ENCODE measurements at regions not wholly inside any gene's neighbourhood (a gene's known extent, or its start where the extent isn't known, plus 50 kb on each side); places are given as distances from the start of the nearest gene placed in this dataset.

DNA sequence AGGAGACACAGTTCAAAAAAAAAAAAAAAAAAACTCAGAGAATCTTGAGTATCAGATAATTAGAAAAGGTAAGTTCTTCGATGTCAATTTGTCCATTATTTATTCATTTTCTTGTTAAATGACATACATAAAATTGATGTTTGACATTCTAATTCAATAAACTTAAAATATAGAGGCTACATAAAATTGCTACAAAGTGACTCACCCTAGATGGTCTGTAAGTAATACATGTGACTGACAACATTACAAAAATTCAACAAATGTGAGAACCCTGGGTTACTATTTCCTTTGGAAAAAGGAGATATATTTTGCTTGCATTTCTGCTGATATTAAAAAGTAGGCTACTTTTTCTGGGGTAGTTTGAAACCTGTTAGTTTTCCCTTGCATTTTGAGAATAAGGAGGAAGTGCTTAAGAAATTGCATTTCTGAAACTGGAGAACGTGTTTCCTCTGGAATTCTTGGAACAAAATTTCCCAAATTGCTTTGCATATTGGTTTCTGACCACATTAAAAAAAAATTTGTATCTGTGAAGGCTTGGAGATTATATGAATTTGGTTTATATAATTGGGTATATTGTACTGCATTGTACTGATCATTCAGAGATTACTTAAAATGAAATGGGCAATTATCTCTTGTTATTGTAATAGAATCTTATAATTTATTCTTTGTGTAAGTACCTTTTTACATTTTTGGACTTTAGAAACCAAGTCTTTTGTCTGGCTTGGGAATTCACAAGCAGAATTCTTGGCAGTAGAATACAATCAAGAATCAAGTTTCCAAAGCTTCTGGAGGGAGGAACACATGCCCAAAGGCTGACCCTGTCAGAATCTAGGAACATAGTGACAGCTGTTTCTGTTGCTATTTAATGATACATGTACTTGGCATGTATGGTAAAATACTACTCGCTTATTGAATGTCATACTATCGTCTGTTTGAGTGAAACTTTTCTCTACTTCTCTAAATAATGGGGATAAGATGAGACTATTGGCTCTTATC is 106.1 kb downstream of the DSEL start:
- no peaks in the 10 kb centered on the region for H3K79me2 ChIP-seq (ENCODE audit: insufficient read depth, low read depth)
- H3K4me1 ChIP-seq (ENCODE audit: low read depth, poor library complexity, severe bottlenecking) = no peaks in the 10 kb centered on the region
- H3K4me3 ChIP-seq (IDR thresholded peaks at IDR 0.05; ENCODE audit: insufficient read depth, low read depth, low read length) = no peak overlapping the region
- H3K9ac ChIP-seq = no peak overlapping the region
- TF ChIP-seq, protein P1, sequence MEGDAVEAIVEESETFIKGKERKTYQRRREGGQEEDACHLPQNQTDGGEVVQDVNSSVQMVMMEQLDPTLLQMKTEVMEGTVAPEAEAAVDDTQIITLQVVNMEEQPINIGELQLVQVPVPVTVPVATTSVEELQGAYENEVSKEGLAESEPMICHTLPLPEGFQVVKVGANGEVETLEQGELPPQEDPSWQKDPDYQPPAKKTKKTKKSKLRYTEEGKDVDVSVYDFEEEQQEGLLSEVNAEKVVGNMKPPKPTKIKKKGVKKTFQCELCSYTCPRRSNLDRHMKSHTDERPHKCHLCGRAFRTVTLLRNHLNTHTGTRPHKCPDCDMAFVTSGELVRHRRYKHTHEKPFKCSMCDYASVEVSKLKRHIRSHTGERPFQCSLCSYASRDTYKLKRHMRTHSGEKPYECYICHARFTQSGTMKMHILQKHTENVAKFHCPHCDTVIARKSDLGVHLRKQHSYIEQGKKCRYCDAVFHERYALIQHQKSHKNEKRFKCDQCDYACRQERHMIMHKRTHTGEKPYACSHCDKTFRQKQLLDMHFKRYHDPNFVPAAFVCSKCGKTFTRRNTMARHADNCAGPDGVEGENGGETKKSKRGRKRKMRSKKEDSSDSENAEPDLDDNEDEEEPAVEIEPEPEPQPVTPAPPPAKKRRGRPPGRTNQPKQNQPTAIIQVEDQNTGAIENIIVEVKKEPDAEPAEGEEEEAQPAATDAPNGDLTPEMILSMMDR (conservative IDR thresholded peaks at IDR 0.05; ENCODE audit: low read depth, low read length) = no peak
- no peak overlapping the region for H3K27ac ChIP-seq
- H2AFZ ChIP-seq (ENCODE audit: low read depth) = no peak overlapping the region
- no peaks in the 10 kb centered on the region for H3K27me3 ChIP-seq (ENCODE audit: insufficient read depth, low read depth)
- H3K4me2 ChIP-seq = no peak overlapping the region
- H4K20me1 ChIP-seq (ENCODE audit: insufficient read depth) = no peaks in the 10 kb centered on the region
- H3K36me3 ChIP-seq (ENCODE audit: insufficient read depth) = no peaks in the 10 kb centered on the region

DNA sequence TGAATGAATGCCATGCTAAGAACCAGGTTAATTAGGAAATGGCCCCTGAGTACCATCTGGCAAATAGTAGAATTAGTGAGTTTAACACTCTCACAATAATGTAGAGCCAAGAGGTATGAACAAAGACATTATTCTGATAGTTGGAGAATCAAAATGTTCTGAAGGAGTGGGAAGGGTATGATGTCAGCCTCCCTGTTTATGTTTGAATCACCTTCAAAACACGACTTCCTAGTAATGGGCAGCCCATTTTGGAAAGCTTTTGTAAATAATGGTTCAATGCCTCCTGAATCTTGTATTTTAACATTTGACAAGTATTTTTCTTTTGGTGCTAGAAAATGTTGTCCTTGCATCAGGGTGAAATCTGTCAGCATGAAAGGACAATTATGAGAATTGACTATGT is 108.3 kb downstream of the DSEL start:
- H3K4me2 ChIP-seq = no peak overlapping the region
- H3K36me3 ChIP-seq (ENCODE audit: insufficient read depth) = no peaks in the 10 kb centered on the region
- no peaks in the 10 kb centered on the region for H3K27me3 ChIP-seq (ENCODE audit: insufficient read depth, low read depth)
- no peak overlapping the region for H3K4me3 ChIP-seq (IDR thresholded peaks at IDR 0.05; ENCODE audit: insufficient read depth, low read depth, low read length)
- H3K9ac ChIP-seq = no peak overlapping the region
- TF ChIP-seq, protein P1 (conservative IDR thresholded peaks at IDR 0.05; ENCODE audit: low read depth, low read length) = no peak
- no peak overlapping the region for H3K27ac ChIP-seq
- no peaks in the 10 kb centered on the region for H3K79me2 ChIP-seq (ENCODE audit: insufficient read depth, low read depth)
- no peak overlapping the region for H2AFZ ChIP-seq (ENCODE audit: low read depth)
- H3K4me1 ChIP-seq (ENCODE audit: low read depth, poor library complexity, severe bottlenecking) = no peaks in the 10 kb centered on the region
- no peaks in the 10 kb centered on the region for H4K20me1 ChIP-seq (ENCODE audit: insufficient read depth)

DNA sequence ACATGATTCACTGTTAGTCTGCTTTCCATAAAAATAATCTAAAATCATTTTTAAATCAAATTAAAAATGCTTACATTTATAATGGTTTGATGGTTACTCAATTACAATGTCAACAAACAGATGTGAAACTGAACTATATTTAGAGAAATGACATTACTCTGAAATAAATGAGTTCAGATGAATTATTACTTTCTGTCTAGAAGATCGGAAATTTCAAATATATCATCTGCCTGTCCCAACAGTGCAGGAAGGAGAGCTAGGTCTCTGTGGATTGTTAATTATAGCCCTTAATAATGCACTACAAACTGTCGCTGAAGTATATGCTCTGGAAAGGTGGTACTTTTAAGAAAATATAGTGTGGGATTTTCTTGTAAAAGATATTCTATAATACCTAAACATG is 109.8 kb downstream of the DSEL start:
- Histone ChIP-seq H3K36me3 (ENCODE audit: insufficient read depth) (no peaks in the 10 kb centered on the region), H4K20me1 (ENCODE audit: insufficient read depth) (no peaks in the 10 kb centered on the region), H3K4me1 (ENCODE audit: low read depth, poor library complexity, severe bottlenecking) (no peaks in the 10 kb centered on the region), H3K9ac (no peak overlapping the region), H2AFZ (ENCODE audit: low read depth) (no peak overlapping the region), H3K4me2 (no peak overlapping the region), H3K27me3 (ENCODE audit: insufficient read depth, low read depth) (no peaks in the 10 kb centered on the region), H3K79me2 (ENCODE audit: insufficient read depth, low read depth) (no peaks in the 10 kb centered on the region), H3K27ac (no peak overlapping the region), H3K4me3 (IDR thresholded peaks at IDR 0.05; ENCODE audit: insufficient read depth, low read depth, low read length) (no peak overlapping the region)
- TF ChIP-seq, protein P1 (conservative IDR thresholded peaks at IDR 0.05; ENCODE audit: low read depth, low read length) = no peak

DNA sequence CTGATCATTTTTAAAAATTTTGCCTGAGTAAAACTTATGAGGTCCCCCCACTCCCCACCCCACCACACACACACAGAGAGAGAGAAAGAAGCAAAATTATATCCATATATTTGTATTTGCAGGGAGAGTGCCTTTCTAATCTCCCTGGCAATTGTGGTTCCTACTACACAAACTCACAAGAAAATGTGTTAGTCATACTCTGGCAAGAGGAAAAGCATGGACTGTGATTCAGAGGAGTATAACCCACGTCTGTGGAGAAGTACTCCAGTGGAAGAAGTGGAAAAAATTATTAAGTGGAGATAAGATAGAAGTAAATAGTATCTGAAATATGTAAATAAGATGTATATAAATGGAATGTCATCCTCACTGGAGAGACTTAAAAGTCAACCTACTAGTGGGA is 114.0 kb downstream of the DSEL start:
- Histone ChIP-seq H3K27ac (no peak overlapping the region), H3K4me2 (no peak overlapping the region), H3K79me2 (ENCODE audit: insufficient read depth, low read depth) (no peaks in the 10 kb centered on the region), H3K36me3 (ENCODE audit: insufficient read depth) (no peaks in the 10 kb centered on the region), H3K4me3 (IDR thresholded peaks at IDR 0.05; ENCODE audit: insufficient read depth, low read depth, low read length) (no peak overlapping the region), H2AFZ (ENCODE audit: low read depth) (no peak overlapping the region), H3K9ac (no peak overlapping the region), H3K4me1 (ENCODE audit: low read depth, poor library complexity, severe bottlenecking) (no peaks in the 10 kb centered on the region), H4K20me1 (ENCODE audit: insufficient read depth) (no peaks in the 10 kb centered on the region), H3K27me3 (ENCODE audit: insufficient read depth, low read depth) (no peaks in the 10 kb centered on the region)
- TF ChIP-seq, protein P1 (conservative IDR thresholded peaks at IDR 0.05; ENCODE audit: low read depth, low read length) = no peak
